ENCODE measurements at regions not wholly inside any gene's neighbourhood (a gene's known extent, or its start where the extent isn't known, plus 50 kb on each side); places are given as distances from the start of the nearest gene placed in this dataset.

DNA sequence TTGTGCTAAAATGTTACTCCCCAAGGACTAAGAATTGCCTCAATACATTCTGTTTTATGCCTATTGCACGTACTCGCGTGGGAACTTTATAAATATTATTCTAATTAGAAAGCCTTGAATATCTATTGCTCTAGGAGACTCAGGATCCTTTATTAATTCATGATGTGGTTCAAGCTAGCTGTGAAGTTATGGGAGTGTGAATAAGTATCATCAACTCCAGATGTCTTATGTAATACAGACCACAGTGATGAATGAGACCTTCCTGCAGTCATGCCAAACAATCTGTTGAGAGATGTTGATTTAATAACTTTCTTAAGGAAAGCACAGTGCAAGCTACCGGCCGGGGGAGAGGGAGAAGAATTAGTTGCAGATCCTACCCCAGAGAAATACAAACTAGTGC, 519.2 kb upstream of the ZP4 start:
- TF ChIP-seq YY1 (tag by site-specific recombination; IDR thresholded peaks at IDR 0.05) (no peak), ZNF426 (tag by site-specific recombination; IDR thresholded peaks at IDR 0.05) (no peak), ZNF701 (tag by site-specific recombination; IDR thresholded peaks at IDR 0.05) (no peak), ZNF510 (tag by site-specific recombination; IDR thresholded peaks at IDR 0.05; ENCODE audit: insufficient replicate concordance) (no peak), ZNF830 (tag by site-specific recombination; IDR thresholded peaks at IDR 0.05; ENCODE audit: low read depth) (no peak), SCRT1 (tag by site-specific recombination; IDR thresholded peaks at IDR 0.05; ENCODE audit: borderline replicate concordance) (no peak), ZBTB48 (tag by site-specific recombination; IDR thresholded peaks at IDR 0.05) (no peak), KLF7 (tag by site-specific recombination; IDR thresholded peaks at IDR 0.05; ENCODE audit: borderline replicate concordance) (no peak), BCL11B (tag by site-specific recombination; IDR thresholded peaks at IDR 0.05; ENCODE audit: low read depth) (no peak), ZNF544 (tag by site-specific recombination; IDR thresholded peaks at IDR 0.05) (no peak), ZBTB21 (tag by site-specific recombination; IDR thresholded peaks at IDR 0.05) (no peak), ZNF76 (tag by site-specific recombination; IDR thresholded peaks at IDR 0.05; ENCODE audit: borderline replicate concordance, low read depth) (no peak), ZNF335 (tag by site-specific recombination; conservative IDR thresholded peaks at IDR 0.05) (no peak), FEZF1 (tag by site-specific recombination; IDR thresholded peaks at IDR 0.05) (no peak), ZNF23 (tag by site-specific recombination; IDR thresholded peaks at IDR 0.05; ENCODE audit: borderline replicate concordance) (no peak)
- TF ChIP-seq, protein P1, sequence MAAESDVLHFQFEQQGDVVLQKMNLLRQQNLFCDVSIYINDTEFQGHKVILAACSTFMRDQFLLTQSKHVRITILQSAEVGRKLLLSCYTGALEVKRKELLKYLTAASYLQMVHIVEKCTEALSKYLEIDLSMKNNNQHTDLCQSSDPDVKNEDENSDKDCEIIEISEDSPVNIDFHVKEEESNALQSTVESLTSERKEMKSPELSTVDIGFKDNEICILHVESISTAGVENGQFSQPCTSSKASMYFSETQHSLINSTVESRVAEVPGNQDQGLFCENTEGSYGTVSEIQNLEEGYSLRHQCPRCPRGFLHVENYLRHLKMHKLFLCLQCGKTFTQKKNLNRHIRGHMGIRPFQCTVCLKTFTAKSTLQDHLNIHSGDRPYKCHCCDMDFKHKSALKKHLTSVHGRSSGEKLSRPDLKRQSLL (tag by site-specific recombination; IDR thresholded peaks at IDR 0.05) = no peak
- TF ChIP-seq, protein P2, sequence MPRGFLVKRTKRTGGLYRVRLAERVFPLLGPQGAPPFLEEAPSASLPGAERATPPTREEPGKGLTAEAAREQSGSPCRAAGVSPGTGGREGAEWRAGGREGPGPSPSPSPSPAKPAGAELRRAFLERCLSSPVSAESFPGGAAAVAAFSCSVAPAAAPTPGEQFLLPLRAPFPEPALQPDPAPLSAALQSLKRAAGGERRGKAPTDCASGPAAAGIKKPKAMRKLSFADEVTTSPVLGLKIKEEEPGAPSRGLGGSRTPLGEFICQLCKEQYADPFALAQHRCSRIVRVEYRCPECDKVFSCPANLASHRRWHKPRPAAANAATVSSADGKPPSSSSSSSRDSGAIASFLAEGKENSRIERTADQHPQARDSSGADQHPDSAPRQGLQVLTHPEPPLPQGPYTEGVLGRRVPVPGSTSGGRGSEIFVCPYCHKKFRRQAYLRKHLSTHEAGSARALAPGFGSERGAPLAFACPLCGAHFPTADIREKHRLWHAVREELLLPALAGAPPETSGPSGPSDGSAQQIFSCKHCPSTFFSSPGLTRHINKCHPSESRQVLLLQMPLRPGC (tag by site-specific recombination; IDR thresholded peaks at IDR 0.05) = no peak
- TF ChIP-seq, protein P3, sequence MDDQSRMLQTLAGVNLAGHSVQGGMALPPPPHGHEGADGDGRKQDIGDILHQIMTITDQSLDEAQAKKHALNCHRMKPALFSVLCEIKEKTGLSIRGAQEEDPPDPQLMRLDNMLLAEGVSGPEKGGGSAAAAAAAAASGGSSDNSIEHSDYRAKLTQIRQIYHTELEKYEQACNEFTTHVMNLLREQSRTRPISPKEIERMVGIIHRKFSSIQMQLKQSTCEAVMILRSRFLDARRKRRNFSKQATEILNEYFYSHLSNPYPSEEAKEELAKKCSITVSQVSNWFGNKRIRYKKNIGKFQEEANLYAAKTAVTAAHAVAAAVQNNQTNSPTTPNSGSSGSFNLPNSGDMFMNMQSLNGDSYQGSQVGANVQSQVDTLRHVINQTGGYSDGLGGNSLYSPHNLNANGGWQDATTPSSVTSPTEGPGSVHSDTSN (CRISPR knock-in tag; IDR thresholded peaks at IDR 0.05) = no peak
- TF ChIP-seq, protein P4, sequence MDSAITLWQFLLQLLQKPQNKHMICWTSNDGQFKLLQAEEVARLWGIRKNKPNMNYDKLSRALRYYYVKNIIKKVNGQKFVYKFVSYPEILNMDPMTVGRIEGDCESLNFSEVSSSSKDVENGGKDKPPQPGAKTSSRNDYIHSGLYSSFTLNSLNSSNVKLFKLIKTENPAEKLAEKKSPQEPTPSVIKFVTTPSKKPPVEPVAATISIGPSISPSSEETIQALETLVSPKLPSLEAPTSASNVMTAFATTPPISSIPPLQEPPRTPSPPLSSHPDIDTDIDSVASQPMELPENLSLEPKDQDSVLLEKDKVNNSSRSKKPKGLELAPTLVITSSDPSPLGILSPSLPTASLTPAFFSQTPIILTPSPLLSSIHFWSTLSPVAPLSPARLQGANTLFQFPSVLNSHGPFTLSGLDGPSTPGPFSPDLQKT (IDR thresholded peaks at IDR 0.05; ENCODE audit: borderline replicate concordance, low read depth, low read length) = no peak
- TF ChIP-seq, protein P5, sequence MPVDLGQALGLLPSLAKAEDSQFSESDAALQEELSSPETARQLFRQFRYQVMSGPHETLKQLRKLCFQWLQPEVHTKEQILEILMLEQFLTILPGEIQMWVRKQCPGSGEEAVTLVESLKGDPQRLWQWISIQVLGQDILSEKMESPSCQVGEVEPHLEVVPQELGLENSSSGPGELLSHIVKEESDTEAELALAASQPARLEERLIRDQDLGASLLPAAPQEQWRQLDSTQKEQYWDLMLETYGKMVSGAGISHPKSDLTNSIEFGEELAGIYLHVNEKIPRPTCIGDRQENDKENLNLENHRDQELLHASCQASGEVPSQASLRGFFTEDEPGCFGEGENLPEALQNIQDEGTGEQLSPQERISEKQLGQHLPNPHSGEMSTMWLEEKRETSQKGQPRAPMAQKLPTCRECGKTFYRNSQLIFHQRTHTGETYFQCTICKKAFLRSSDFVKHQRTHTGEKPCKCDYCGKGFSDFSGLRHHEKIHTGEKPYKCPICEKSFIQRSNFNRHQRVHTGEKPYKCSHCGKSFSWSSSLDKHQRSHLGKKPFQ (tag by site-specific recombination; IDR thresholded peaks at IDR 0.05) = no peak
- POLR2A ChIA-PET = no interaction called here
- H3K27ac ChIP-seq (ENCODE audit: extremely low read depth, low read depth, low read length) = no peak overlapping the region

More for the DNA sequence above, 519.2 kb upstream of the ZP4 start:
- Histone ChIP-seq H3K4me1 (ENCODE audit: control insufficient read depth, insufficient read depth, low read length) (no peaks in the 10 kb centered on the region), H3K9me3 (ENCODE audit: control insufficient read depth, insufficient read depth, low read depth, low read length) (no peaks in the 10 kb centered on the region), H3K4me3 (ENCODE audit: low read depth, low read length) (no peak overlapping the region), H3K36me3 (ENCODE audit: control insufficient read depth in 2 of 2, insufficient read depth in 1 of 2, low read length in 2 of 2) (no peaks in the 10 kb centered on the region)
- CTCF ChIA-PET = interaction anchor here (0.6 kb wide), 1 partner anchor 47 kb away, joined by 4 read pairs; no protein-coding TSS in a partner anchor
